Skeletal muscle satellite cell (primary cell): ENCODE measurements at regions not wholly inside any gene's neighbourhood (a gene's known extent, or its start where the extent isn't known, plus 50 kb on each side); places are given as distances from the start of the nearest gene placed in this dataset.

Experiments
- H3K27me3 ChIP-seq: 2 replicates; pipeline ENCODE4 v1.7.0; 2013; ENCODE audit warnings: low read length; ENCODE audit not compliant: control insufficient read depth, insufficient read depth
- H3K36me3 ChIP-seq: 2 replicates; pipeline ENCODE4 v1.7.0; 2013; ENCODE audit warnings: mild to moderate bottlenecking, control low read depth, low read length; ENCODE audit not compliant: insufficient read depth
- H3K4me1 ChIP-seq: 2 replicates; pipeline ENCODE4 v1.7.0; 2013; ENCODE audit warnings: low read length; ENCODE audit not compliant: control insufficient read depth, insufficient read depth
- H3K4me2 ChIP-seq: 2 replicates; pipeline ENCODE4 v1.7.0; 2013; ENCODE audit warnings: mild to moderate bottlenecking, low read length
- H3K4me3 ChIP-seq: 2 replicates; pipeline ENCODE4 v1.7.0; 2013; ENCODE audit warnings: low read length
- H3K9ac ChIP-seq: 2 replicates; pipeline ENCODE4 v1.7.0; 2013; ENCODE audit warnings: mild to moderate bottlenecking, low read depth, low read length, moderate library complexity
- H3K9me3 ChIP-seq: replicated peaks from 2 replicates; pipeline ENCODE4 v1.7.0; 2013; ENCODE audit warnings: mild to moderate bottlenecking, control low read depth, low read length

DNA sequence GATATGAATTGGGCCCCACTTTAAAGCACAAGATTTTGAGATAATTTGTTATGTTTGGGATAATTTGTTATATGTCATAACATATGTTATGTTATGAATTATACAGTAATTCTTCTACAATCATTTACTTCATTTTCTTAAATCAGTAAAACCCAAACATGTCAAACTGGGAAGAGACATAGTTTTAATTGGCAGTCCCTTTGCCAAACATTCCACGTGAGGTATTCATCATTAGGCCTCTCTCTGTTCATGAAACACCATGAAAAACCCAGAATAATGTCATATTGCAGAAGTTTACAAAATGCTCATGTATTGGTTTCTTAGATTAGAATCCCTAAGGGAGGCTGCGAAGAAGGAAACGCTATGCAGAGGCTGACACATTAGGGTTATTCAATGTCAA, 89.4 kb upstream of the PDE10A start:
- Histone ChIP-seq H3K4me1 (no peaks in the 10 kb centered on the region), H3K4me3 (no peak overlapping the region), H3K4me2 (no peak overlapping the region), H3K9ac (no peak overlapping the region), H3K9me3 (no peaks in the 10 kb centered on the region), H3K27me3 (no peaks in the 10 kb centered on the region), H3K36me3 (no peaks in the 10 kb centered on the region)

GRCh38 chr6:165751486-165751885, 88.4 kb upstream of the PDE10A start:
- H3K9ac ChIP-seq: no peak overlapping the region
- H3K27me3 ChIP-seq: no peaks in the 10 kb centered on the region
- H3K4me1 ChIP-seq: no peaks in the 10 kb centered on the region
- no peak overlapping the region for H3K4me3 ChIP-seq
- H3K4me2 ChIP-seq: no peak overlapping the region
- H3K9me3 ChIP-seq: no peaks in the 10 kb centered on the region
- H3K36me3 ChIP-seq: no peaks in the 10 kb centered on the region

DNA sequence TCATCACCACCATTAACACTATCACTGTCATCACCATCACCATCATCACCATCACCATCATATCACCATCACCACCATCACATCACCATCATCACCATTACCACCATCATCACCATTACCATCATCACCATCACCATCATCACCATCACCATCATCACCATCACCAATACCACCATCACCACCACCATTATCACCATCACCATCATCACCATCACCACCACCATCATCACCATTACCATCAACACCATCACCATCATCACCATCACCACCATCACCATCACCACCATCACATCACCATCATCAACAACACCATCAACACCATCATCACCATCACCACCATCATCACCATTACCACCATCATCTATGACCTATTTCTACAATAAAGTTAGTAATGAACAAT, 86.1 kb upstream of the PDE10A start:
- H3K9ac ChIP-seq: no peak overlapping the region
- H3K9me3 ChIP-seq: no peaks in the 10 kb centered on the region

DNA sequence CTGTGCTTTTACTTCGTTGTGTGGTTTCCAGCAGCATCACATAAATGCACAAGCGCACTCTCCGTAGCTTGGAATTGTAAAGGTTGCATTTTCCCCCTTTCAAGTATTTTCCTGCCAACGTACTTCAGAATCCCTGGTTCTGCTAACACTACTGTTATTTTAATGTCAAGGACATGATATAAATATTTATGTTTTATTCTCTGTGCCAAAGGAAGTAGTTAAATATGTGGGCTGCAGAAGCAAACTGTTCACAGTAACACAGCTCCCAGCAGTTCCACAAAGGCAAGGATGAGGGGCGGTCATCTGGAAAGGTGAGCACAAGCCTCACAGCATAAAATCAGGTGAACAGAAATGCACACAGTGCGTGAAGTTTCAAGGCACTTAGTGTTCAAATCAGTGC, 85.3 kb upstream of the PDE10A start:
- Histone ChIP-seq H3K9ac (no peak overlapping the region), H3K36me3 (no peaks in the 10 kb centered on the region), H3K4me2 (no peak overlapping the region), H3K9me3 (no peaks in the 10 kb centered on the region), H3K4me1 (no peaks in the 10 kb centered on the region), H3K4me3 (no peak overlapping the region), H3K27me3 (no peaks in the 10 kb centered on the region)

More for the DNA sequence above, 86.1 kb upstream of the PDE10A start:
- H3K36me3 ChIP-seq: no peaks in the 10 kb centered on the region
- no peak overlapping the region for H3K4me3 ChIP-seq
- no peaks in the 10 kb centered on the region for H3K4me1 ChIP-seq
- H3K4me2 ChIP-seq: no peak overlapping the region
- no peaks in the 10 kb centered on the region for H3K27me3 ChIP-seq

- H3K27me3 ChIP-seq: no peaks in the 10 kb centered on the region
- no peak overlapping the region for H3K9ac ChIP-seq
- no peaks in the 10 kb centered on the region for H3K4me1 ChIP-seq
- no peak overlapping the region for H3K4me2 ChIP-seq
- no peak overlapping the region for H3K4me3 ChIP-seq
- H3K36me3 ChIP-seq: no peaks in the 10 kb centered on the region
- no peaks in the 10 kb centered on the region for H3K9me3 ChIP-seq
Observed at GRCh38 chr6:165747963-165748362, 84.9 kb upstream of the PDE10A start.

DNA sequence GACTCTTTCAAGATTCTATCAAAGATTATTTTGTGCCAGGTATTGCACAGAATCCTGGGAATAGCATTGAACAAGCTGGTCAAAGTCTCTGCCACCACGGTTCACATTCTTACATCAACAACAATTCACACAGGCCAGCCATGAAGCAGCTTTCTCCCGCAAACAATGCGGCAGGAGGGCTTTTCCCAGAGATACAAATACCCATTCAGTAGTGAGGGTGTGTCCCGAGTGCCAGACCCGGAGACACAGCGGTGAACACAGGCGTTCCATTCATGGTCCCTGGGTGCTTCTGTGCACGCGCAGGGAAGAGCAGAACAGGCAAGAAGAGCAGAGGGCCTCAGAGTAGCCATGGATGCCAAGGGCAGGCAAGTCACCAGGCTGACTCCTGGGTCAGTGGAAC, 83.3 kb upstream of the PDE10A start:
- Histone ChIP-seq H3K9me3 (no peaks in the 10 kb centered on the region), H3K4me1 (no peaks in the 10 kb centered on the region), H3K36me3 (no peaks in the 10 kb centered on the region), H3K4me2 (no peak overlapping the region), H3K9ac (no peak overlapping the region), H3K27me3 (peaks cover 2% of the 10 kb centered on the region), H3K4me3 (no peak overlapping the region)

GRCh38 chr6:165745492-165745891, 82.5 kb upstream of the PDE10A start:
- Histone ChIP-seq H3K9ac (no peak overlapping the region), H3K4me1 (no peaks in the 10 kb centered on the region), H3K27me3 (peaks cover 2% of the 10 kb centered on the region), H3K4me2 (no peak overlapping the region), H3K9me3 (no peaks in the 10 kb centered on the region), H3K4me3 (no peak overlapping the region), H3K36me3 (no peaks in the 10 kb centered on the region)

GRCh38 chr6:165744555-165745228, 81.7 kb upstream of the PDE10A start:
- no peaks in the 10 kb centered on the region for H3K4me1 ChIP-seq
- no peak overlapping the region for H3K9ac ChIP-seq
- no peaks in the 10 kb centered on the region for H3K9me3 ChIP-seq
- peaks cover 2% of the 10 kb centered on the region for H3K27me3 ChIP-seq
- H3K36me3 ChIP-seq: no peaks in the 10 kb centered on the region
- H3K4me2 ChIP-seq: no peak overlapping the region
- no peak overlapping the region for H3K4me3 ChIP-seq

DNA sequence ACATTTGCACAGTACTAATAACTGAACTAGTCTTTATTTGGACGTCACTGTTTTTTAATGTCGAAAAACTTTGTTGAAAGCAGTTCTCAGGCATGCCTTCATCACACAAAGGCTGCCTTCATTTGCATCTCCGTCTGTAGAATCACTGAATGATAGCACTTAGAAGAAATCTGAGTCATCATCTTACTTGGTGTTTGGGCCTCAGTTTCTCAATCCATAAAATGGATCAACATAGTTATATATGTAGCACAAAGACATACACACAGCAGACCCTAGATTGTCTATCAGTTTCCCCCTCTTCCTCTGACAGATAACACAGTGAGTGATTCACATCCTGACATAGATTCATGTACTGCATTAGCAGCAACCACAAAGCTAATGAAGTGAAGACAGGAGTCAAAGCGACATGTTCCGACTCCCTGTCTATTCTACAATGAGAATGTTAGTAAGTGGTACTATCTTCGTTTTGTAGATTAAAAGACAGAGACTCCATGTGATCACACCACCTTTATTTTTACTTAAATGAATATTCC, 80.4 kb upstream of the PDE10A start:
- Histone ChIP-seq H3K9ac (no peak overlapping the region), H3K4me1 (no peaks in the 10 kb centered on the region), H3K36me3 (no peaks in the 10 kb centered on the region), H3K27me3 (peaks cover 2% of the 10 kb centered on the region), H3K4me3 (no peak overlapping the region), H3K4me2 (no peak overlapping the region), H3K9me3 (no peaks in the 10 kb centered on the region)

DNA sequence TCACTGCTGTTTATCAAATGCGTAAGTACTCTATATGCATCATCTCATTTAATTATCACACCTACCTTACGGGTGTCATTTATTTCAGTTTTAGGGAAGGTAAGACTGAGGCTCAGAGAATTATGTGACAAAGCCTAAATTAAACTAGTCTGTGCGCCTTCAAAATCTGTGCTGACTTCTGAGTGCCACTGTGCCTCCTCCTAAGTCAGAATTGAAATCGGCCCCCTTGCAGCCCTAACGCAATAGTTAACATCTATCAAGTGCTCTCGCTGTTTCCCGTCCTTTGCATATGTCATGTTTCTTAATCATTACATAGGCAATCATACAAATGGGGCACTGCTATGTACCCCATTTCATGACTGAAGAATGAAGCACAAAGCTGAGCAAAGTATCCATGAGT, 79.0 kb upstream of the PDE10A start:
- Histone ChIP-seq H3K4me2 (no peak overlapping the region), H3K4me1 (no peaks in the 10 kb centered on the region), H3K27me3 (peaks cover 2% of the 10 kb centered on the region), H3K36me3 (no peaks in the 10 kb centered on the region), H3K4me3 (no peak overlapping the region), H3K9me3 (no peaks in the 10 kb centered on the region), H3K9ac (no peak overlapping the region)

GRCh38 chr6:165737396-165737795, 74.4 kb upstream of the PDE10A start:
- no peak overlapping the region for H3K9ac ChIP-seq

GRCh38 chr6:165735065-165735464, 72.0 kb upstream of the PDE10A start:
- Histone ChIP-seq H3K4me1 (no peaks in the 10 kb centered on the region), H3K36me3 (no peaks in the 10 kb centered on the region), H3K27me3 (peaks cover 13% of the 10 kb centered on the region), H3K9me3 (no peaks in the 10 kb centered on the region), H3K4me3 (no peak overlapping the region), H3K9ac (no peak overlapping the region), H3K4me2 (no peak overlapping the region)

More at GRCh38 chr6:165737396-165737795, 74.4 kb upstream of the PDE10A start:
- Histone ChIP-seq H3K4me3 (no peak overlapping the region), H3K4me2 (no peak overlapping the region), H3K4me1 (no peaks in the 10 kb centered on the region), H3K27me3 (peaks cover 11% of the 10 kb centered on the region), H3K9me3 (no peaks in the 10 kb centered on the region), H3K36me3 (no peaks in the 10 kb centered on the region)
